Stomach (tissue), 4 donors: ENCODE measurements at regions not wholly inside any gene's neighbourhood (a gene's known extent, or its start where the extent isn't known, plus 50 kb on each side); places are given as distances from the start of the nearest gene placed in this dataset.

ENCODE experiments used
- EP300 ChIP-seq: sonication (generic); formaldehyde crosslinking; IDR thresholded peaks from one replicate; pipeline ENCODE4 v1.6.1; 2017; ENCODE audit warnings: antibody characterized with exemption
- POLR2A ChIP-seq, 4 donors: fragments of 450-650 bp; IDR thresholded peaks; one replicate each; pipeline ENCODE4 v1.6.1; 2016; ENCODE audit warnings: antibody characterized with exemption in 4 of 4, control low read depth in 2 of 4, mild to moderate bottlenecking in 1 of 4, moderate library complexity in 1 of 4
- POLR2AphosphoS5 ChIP-seq, 3 donors: sonication (generic); formaldehyde crosslinking; IDR thresholded peaks; one replicate each; pipeline ENCODE4 v1.6.1; 2016; ENCODE audit warnings: antibody characterized with exemption in 3 of 3
- TF ChIP-seq, protein P1 (sequence below), 7 experiments: fragments of 450-650 bp in 4 of 7; fragments of 200-600 bp in 3 of 7; sonication (generic) in 3 of 7; IDR thresholded peaks; one replicate each; pipeline ENCODE4 v1.5.1; 2016 to 2019; ENCODE audit warnings: antibody characterized with exemption in 7 of 7, control low read depth in 2 of 7, mild to moderate bottlenecking in 1 of 7

DNA sequence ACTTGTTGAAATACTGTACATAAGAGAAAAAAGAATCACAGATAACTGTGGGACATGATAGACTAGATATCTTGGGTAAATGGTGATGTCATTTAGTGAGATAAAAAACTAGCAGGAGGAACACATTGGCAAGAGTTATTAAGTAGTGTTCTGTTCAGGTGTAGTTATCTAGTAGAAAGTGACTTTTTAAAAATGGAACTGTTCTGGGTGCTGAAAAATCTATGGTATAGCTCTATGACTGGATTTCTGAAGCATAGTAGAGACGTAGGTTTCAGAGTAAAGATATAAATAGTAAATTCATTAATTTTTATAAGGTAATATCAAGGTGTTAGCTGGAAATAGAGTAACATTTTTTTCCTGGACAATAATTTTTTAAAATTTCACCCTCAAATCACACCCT is 225.1 kb upstream of the UGT8 start:
- TF ChIP-seq, protein P1, sequence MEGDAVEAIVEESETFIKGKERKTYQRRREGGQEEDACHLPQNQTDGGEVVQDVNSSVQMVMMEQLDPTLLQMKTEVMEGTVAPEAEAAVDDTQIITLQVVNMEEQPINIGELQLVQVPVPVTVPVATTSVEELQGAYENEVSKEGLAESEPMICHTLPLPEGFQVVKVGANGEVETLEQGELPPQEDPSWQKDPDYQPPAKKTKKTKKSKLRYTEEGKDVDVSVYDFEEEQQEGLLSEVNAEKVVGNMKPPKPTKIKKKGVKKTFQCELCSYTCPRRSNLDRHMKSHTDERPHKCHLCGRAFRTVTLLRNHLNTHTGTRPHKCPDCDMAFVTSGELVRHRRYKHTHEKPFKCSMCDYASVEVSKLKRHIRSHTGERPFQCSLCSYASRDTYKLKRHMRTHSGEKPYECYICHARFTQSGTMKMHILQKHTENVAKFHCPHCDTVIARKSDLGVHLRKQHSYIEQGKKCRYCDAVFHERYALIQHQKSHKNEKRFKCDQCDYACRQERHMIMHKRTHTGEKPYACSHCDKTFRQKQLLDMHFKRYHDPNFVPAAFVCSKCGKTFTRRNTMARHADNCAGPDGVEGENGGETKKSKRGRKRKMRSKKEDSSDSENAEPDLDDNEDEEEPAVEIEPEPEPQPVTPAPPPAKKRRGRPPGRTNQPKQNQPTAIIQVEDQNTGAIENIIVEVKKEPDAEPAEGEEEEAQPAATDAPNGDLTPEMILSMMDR (IDR thresholded peaks at IDR 0.05), result no peak
- TF ChIP-seq POLR2A (IDR thresholded peaks at IDR 0.05) (no peak), POLR2AphosphoS5 (IDR thresholded peaks at IDR 0.05) (no peak), EP300 (no peak)
